Astrocyte (in vitro differentiated cells and primary cell): ENCODE measurements at regions not wholly inside any gene's neighbourhood (a gene's known extent, or its start where the extent isn't known, plus 50 kb on each side); places are given as distances from the start of the nearest gene placed in this dataset.

ENCODE experiments used
- DNase-seq: peaks from one replicate; pipeline ENCODE4 v3.0.0-alpha.2; 2010; ENCODE audit warnings: low read depth
- FAIRE-seq: peaks from 2 replicates; lab custom pipeline; 2011; peaks lifted over from hg19 to GRCh38; lab: Jason Lieb, UNC
- H2AFZ ChIP-seq: 2 replicates; pipeline ENCODE4 v1.6.0; 2012; ENCODE audit warnings: low read depth, low read length, inconsistent platforms
- H3K27ac ChIP-seq: 2 replicates; pipeline ENCODE4 v1.5.1; 2011; ENCODE audit warnings: low read depth, low read length, inconsistent platforms
- H3K27me3 ChIP-seq: 2 replicates; pipeline ENCODE4 v1.6.0; 2011; ENCODE audit warnings: low read length, inconsistent platforms; ENCODE audit not compliant: insufficient read depth
- H3K36me3 ChIP-seq: 2 replicates; pipeline ENCODE4 v1.5.1; 2011; ENCODE audit warnings: low read length, inconsistent platforms; ENCODE audit not compliant: insufficient read depth
- H3K4me1 ChIP-seq: 2 replicates; pipeline ENCODE4 v1.5.1; 2011; ENCODE audit warnings: low read length, inconsistent platforms; ENCODE audit not compliant: insufficient read depth
- H3K4me2 ChIP-seq: 2 replicates; pipeline ENCODE4 v1.6.0; 2012; ENCODE audit warnings: low read length, inconsistent platforms
- H3K4me3 ChIP-seq: 2 replicates; pipeline ENCODE4 v1.5.1; 2011; ENCODE audit warnings: low read depth, mild to moderate bottlenecking, low read length, inconsistent platforms; ENCODE audit not compliant: insufficient read depth
- H3K79me2 ChIP-seq: 2 replicates; pipeline ENCODE4 v1.6.0; 2012; ENCODE audit warnings: mild to moderate bottlenecking, low read length, inconsistent platforms; ENCODE audit not compliant: insufficient read depth
- H3K9ac ChIP-seq: 2 replicates; pipeline ENCODE4 v1.6.0; 2012; ENCODE audit warnings: mild to moderate bottlenecking, low read length, inconsistent platforms
- H3K9me3 ChIP-seq: 2 replicates; pipeline ENCODE4 v1.5.1; 2012; ENCODE audit warnings: low read depth, mild to moderate bottlenecking, low read length, inconsistent platforms; ENCODE audit not compliant: insufficient read depth
- H4K20me1 ChIP-seq: 2 replicates; pipeline ENCODE4 v1.6.0; 2012; ENCODE audit warnings: low read length, inconsistent platforms; ENCODE audit not compliant: insufficient read depth
- H3K27ac Mint-ChIP-seq: one replicate; pipeline ENCODE4 v1.8.0; 2021; ENCODE audit warnings: mild to moderate bottlenecking, mixed read lengths; ENCODE audit not compliant: unreplicated experiment
- H3K27me3 Mint-ChIP-seq: one replicate; pipeline ENCODE4 v1.8.0; 2021; ENCODE audit warnings: low read depth, mixed read lengths; ENCODE audit not compliant: unreplicated experiment
- H3K36me3 Mint-ChIP-seq: one replicate; pipeline ENCODE4 v1.8.0; 2021; ENCODE audit warnings: low read depth, mixed read lengths; ENCODE audit not compliant: unreplicated experiment
- H3K4me1 Mint-ChIP-seq: one replicate; pipeline ENCODE4 v1.8.0; 2021; ENCODE audit warnings: low read depth, mixed read lengths; ENCODE audit not compliant: unreplicated experiment
- H3K4me3 Mint-ChIP-seq: one replicate; pipeline ENCODE4 v1.8.0; 2021; ENCODE audit warnings: mild to moderate bottlenecking, moderate library complexity, mixed read lengths; ENCODE audit not compliant: unreplicated experiment
- H3K9me3 Mint-ChIP-seq: one replicate; pipeline ENCODE4 v1.8.0; 2021; ENCODE audit warnings: mild to moderate bottlenecking, mixed read lengths; ENCODE audit not compliant: unreplicated experiment
- EZH2 ChIP-seq: IDR thresholded peaks from 2 replicates; pipeline ENCODE4 v1.6.1; 2012; ENCODE audit warnings: mild to moderate bottlenecking, low read length, inconsistent platforms; ENCODE audit not compliant: insufficient read depth
- TF ChIP-seq, protein P1 (sequence below): IDR thresholded peaks from 2 replicates; pipeline ENCODE4 v1.5.1; 2011; ENCODE audit warnings: low read depth, mild to moderate bottlenecking, inconsistent platforms, low read length, moderate library complexity; ENCODE audit not compliant: insufficient read depth

- Histone ChIP-seq H3K79me2 (no peaks in the 10 kb centered on the region), H3K4me3 (no peak overlapping the region), H2AFZ (no peak overlapping the region), H3K27me3 (no peaks in the 10 kb centered on the region), H3K36me3 (no peaks in the 10 kb centered on the region), H3K9me3 (no peaks in the 10 kb centered on the region), H4K20me1 (no peaks in the 10 kb centered on the region), H3K27ac (peak overlapping the region; percentile 78), H3K9ac (peak overlapping the region; percentile 59), H3K4me2 (peak overlapping the region; percentile 44), H3K4me1 (peaks cover 18% of the 10 kb centered on the region)
- Mint-ChIP-seq H3K4me3 (no peak overlapping the region), H3K27me3 (no peaks in the 10 kb centered on the region), H3K4me1 (peaks cover 3% of the 10 kb centered on the region), H3K9me3 (peaks cover 4% of the 10 kb centered on the region), H3K27ac (peak overlapping the region; percentile 4), H3K36me3 (no peaks in the 10 kb centered on the region)
- TF ChIP-seq EZH2 = no peak
- TF ChIP-seq, protein P1, sequence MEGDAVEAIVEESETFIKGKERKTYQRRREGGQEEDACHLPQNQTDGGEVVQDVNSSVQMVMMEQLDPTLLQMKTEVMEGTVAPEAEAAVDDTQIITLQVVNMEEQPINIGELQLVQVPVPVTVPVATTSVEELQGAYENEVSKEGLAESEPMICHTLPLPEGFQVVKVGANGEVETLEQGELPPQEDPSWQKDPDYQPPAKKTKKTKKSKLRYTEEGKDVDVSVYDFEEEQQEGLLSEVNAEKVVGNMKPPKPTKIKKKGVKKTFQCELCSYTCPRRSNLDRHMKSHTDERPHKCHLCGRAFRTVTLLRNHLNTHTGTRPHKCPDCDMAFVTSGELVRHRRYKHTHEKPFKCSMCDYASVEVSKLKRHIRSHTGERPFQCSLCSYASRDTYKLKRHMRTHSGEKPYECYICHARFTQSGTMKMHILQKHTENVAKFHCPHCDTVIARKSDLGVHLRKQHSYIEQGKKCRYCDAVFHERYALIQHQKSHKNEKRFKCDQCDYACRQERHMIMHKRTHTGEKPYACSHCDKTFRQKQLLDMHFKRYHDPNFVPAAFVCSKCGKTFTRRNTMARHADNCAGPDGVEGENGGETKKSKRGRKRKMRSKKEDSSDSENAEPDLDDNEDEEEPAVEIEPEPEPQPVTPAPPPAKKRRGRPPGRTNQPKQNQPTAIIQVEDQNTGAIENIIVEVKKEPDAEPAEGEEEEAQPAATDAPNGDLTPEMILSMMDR = no peak
- DNase-seq = peak; percentile 98
- peak; percentile 87 for FAIRE-seq
Observed at GRCh38 chr16:73214825-73215677, 167.1 kb upstream of the ZFHX3 start.

DNA sequence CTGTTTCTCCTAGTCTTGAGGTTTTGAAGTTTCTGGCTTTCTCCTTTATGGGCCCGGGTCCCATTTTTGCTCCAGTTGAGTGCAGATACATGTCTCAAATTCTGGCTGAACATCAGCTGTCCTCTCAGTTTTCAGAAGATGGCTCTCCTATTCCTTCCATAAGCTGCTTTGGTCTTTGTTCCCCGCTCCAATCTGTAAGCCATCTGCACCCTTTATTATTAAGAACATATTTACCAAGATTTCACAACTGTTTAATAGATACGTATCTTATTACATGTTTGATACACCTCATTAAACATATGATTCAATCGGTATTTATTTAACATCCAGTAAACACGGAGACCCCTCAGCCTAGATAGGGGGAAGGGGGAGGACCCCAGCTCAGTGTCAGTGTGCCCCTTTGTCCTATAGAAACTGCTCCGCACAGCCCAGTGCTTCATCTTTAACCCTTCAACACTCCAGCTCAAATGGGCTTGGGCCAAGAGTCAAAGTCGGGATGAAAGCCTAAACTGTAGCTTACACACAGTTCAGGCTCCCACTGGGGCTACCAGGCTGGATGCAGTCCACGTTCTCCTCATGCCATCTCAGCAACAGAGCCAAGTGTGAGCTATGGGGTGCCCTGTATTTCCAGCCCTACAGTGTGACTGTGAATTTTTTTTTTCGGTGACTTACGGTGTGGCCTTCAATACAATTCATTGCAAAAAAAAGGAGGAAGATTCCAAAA, 166.0 kb upstream of the ZFHX3 start:
- Mint-ChIP-seq H3K36me3 (no peaks in the 10 kb centered on the region), H3K4me3 (no peak overlapping the region), H3K9me3 (peaks cover 4% of the 10 kb centered on the region), H3K4me1 (peaks cover 3% of the 10 kb centered on the region), H3K27me3 (no peaks in the 10 kb centered on the region), H3K27ac (no peak overlapping the region)
- no peaks in the 10 kb centered on the region for H4K20me1 ChIP-seq
- H3K9ac ChIP-seq = peak overlapping the region; percentile 48
- FAIRE-seq = no peak
- no peaks in the 10 kb centered on the region for H3K27me3 ChIP-seq
- TF ChIP-seq, protein P1 = no peak
- TF ChIP-seq EZH2 = no peak
- no peaks in the 10 kb centered on the region for H3K36me3 ChIP-seq
- peaks cover 18% of the 10 kb centered on the region for H3K4me1 ChIP-seq
- DNase-seq = no peak
- H3K79me2 ChIP-seq = no peaks in the 10 kb centered on the region
- no peak overlapping the region for H2AFZ ChIP-seq
- no peaks in the 10 kb centered on the region for H3K9me3 ChIP-seq
- peak overlapping the region; percentile 44 for H3K4me2 ChIP-seq
- H3K4me3 ChIP-seq = no peak overlapping the region
- H3K27ac ChIP-seq = peak overlapping the region; percentile 78
